ENCODE measurements at regions not wholly inside any gene's neighbourhood (a gene's known extent, or its start where the extent isn't known, plus 50 kb on each side); places are given as distances from the start of the nearest gene placed in this dataset.

- no peak for DNase-seq
Observed at GRCh38 chr9:14961372-14962068, 51.3 kb upstream of the FREM1 start.

- no peak for DNase-seq
Observed at GRCh38 chr9:14960881-14961280, 50.7 kb upstream of the FREM1 start.

Measured in NCI-H187 treated with DMSO at 0.1 percent for 48 hours (cell line).